B cell (primary cell): ENCODE measurements at regions not wholly inside any gene's neighbourhood (a gene's known extent, or its start where the extent isn't known, plus 50 kb on each side); places are given as distances from the start of the nearest gene placed in this dataset.

Experiments
- CTCF ChIP-seq: fragments of 200-600 bp; IDR thresholded peaks from one replicate; pipeline ENCODE4 v1.8.0; 2022; ENCODE audit warnings: antibody characterized with exemption, mild to moderate bottlenecking
- EZH2 ChIP-seq: IDR thresholded peaks from 2 replicates; pipeline ENCODE4 v1.6.1; 2012; ENCODE audit warnings: borderline replicate concordance, low read depth, mild to moderate bottlenecking, moderate library complexity, low read length; ENCODE audit not compliant: insufficient read depth, poor library complexity, severe bottlenecking

- TF ChIP-seq CTCF (no peak), EZH2 (no peak)
These were observed 83.1 kb upstream of the GAREM1 start for GRCh38 chr18:32553640-32554365.
